ENCODE measurements at regions not wholly inside any gene's neighbourhood (a gene's known extent, or its start where the extent isn't known, plus 50 kb on each side); places are given as distances from the start of the nearest gene placed in this dataset.

DNA sequence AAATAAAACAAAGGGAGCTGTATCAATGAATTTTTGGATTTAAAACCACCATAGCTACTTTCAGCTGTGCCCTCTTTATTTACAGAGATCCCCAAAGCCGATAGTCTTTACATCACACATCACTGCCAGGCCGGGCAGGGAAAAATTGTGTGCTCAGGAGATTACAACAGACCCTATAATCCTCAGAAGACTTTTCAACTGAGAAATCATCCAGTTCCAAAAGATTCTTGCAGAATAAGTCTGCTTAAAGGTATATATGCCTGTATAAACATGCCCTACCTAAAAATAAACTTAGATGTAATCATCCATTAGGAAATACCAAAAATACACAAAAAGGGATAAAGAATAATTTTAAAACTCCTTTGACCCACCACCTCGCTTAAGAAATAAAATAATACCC is 70.1 kb upstream of the MAP1LC3B2 start:
- DNase-seq (ENCODE audit: low spot score) = no peak
- H3K36me3 ChIP-seq (ENCODE audit: control insufficient read depth in 4 of 4, insufficient read depth in 3 of 4, low read depth in 1 of 4, low read length in 3 of 4) = no peaks in the 10 kb centered on the region
- H3K27me3 ChIP-seq (ENCODE audit: control insufficient read depth in 4 of 4, insufficient read depth in 4 of 4, low read length in 3 of 4) = no peaks in the 10 kb centered on the region
- no peak overlapping the region for H3K9ac ChIP-seq (ENCODE audit: low read depth in 1 of 2, low read length in 2 of 2)
- H3K4me3 ChIP-seq (ENCODE audit: low read depth in 1 of 3, low read length in 3 of 3) = no peak overlapping the region
- WGBS = 61% methylated on average over 3 of the region's 3 CpGs
- no peak overlapping the region for H3K27ac ChIP-seq (ENCODE audit: low read depth in 1 of 2, low read length in 2 of 2)
- no peak for TF ChIP-seq YY1 (IDR thresholded peaks at IDR 0.05)
- no peak for TF ChIP-seq NR2F2 (IDR thresholded peaks at IDR 0.05)
- no peak for TF ChIP-seq JUND (IDR thresholded peaks at IDR 0.05)
- no peak for TF ChIP-seq FOXA1 (IDR thresholded peaks at IDR 0.05)
- no peak for TF ChIP-seq HNF4A (conservative IDR thresholded peaks at IDR 0.05)
- no peak for TF ChIP-seq REST (IDR thresholded peaks at IDR 0.05)
- TF ChIP-seq RXRA (IDR thresholded peaks at IDR 0.05) = no peak
- TF ChIP-seq RAD21 (IDR thresholded peaks at IDR 0.05) = no peak
- TF ChIP-seq HNF4G (IDR thresholded peaks at IDR 0.05) = no peak
- TF ChIP-seq, protein P1, sequence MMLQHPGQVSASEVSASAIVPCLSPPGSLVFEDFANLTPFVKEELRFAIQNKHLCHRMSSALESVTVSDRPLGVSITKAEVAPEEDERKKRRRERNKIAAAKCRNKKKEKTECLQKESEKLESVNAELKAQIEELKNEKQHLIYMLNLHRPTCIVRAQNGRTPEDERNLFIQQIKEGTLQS (IDR thresholded peaks at IDR 0.05) = no peak
- TF ChIP-seq FOXA2 (IDR thresholded peaks at IDR 0.05) = no peak
- TF ChIP-seq GABPA (IDR thresholded peaks at IDR 0.05 in 1 of 2, conservative IDR thresholded peaks at IDR 0.05 in 1 of 2) = no peak
- no peak for TF ChIP-seq TAF1 (conservative IDR thresholded peaks at IDR 0.05)
- TF ChIP-seq EGR1 (IDR thresholded peaks at IDR 0.05; ENCODE audit: low read depth in 2 of 2) = no peak
- TF ChIP-seq, protein P2, sequence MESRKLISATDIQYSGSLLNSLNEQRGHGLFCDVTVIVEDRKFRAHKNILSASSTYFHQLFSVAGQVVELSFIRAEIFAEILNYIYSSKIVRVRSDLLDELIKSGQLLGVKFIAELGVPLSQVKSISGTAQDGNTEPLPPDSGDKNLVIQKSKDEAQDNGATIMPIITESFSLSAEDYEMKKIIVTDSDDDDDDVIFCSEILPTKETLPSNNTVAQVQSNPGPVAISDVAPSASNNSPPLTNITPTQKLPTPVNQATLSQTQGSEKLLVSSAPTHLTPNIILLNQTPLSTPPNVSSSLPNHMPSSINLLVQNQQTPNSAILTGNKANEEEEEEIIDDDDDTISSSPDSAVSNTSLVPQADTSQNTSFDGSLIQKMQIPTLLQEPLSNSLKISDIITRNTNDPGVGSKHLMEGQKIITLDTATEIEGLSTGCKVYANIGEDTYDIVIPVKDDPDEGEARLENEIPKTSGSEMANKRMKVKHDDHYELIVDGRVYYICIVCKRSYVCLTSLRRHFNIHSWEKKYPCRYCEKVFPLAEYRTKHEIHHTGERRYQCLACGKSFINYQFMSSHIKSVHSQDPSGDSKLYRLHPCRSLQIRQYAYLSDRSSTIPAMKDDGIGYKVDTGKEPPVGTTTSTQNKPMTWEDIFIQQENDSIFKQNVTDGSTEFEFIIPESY (IDR thresholded peaks at IDR 0.05) = no peak
- no peak for TF ChIP-seq SP1 (IDR thresholded peaks at IDR 0.05)
- no peak for TF ChIP-seq CTCF (IDR thresholded peaks at IDR 0.05; ENCODE audit: low read depth, low read length, missing input control)
- no peak for TF ChIP-seq MAX (IDR thresholded peaks at IDR 0.05)
- peaks cover 0 to 9% (median 0%) of the 10 kb centered on the region in 4 donors for H3K9me3 ChIP-seq (ENCODE audit: control insufficient read depth in 4 of 4, low read length in 3 of 4)
- H3K4me1 ChIP-seq (ENCODE audit: control insufficient read depth in 4 of 4, insufficient read depth in 4 of 4, low read length in 3 of 4) = no peaks in the 10 kb centered on the region
